C4-2B (cell line): ENCODE measurements at regions not wholly inside any gene's neighbourhood (a gene's known extent, or its start where the extent isn't known, plus 50 kb on each side); places are given as distances from the start of the nearest gene placed in this dataset.

Experiments used
- CTCF ChIP-seq: fragments of 450-650 bp; conservative IDR thresholded peaks from 2 replicates; pipeline ENCODE4 v1.5.1; 2017; ENCODE audit warnings: mild to moderate bottlenecking
- ZFX ChIP-seq: fragments of 450-650 bp; IDR thresholded peaks from 2 replicates; pipeline ENCODE4 v1.6.1; 2017

GRCh38 chr1:169047074-169047473 lies 59.4 kb upstream of the ATP1B1 start:
- TF ChIP-seq CTCF, result no peak
- no peak for TF ChIP-seq ZFX
